ENCODE measurements at regions not wholly inside any gene's neighbourhood (a gene's known extent, or its start where the extent isn't known, plus 50 kb on each side); places are given as distances from the start of the nearest gene placed in this dataset.

DNA sequence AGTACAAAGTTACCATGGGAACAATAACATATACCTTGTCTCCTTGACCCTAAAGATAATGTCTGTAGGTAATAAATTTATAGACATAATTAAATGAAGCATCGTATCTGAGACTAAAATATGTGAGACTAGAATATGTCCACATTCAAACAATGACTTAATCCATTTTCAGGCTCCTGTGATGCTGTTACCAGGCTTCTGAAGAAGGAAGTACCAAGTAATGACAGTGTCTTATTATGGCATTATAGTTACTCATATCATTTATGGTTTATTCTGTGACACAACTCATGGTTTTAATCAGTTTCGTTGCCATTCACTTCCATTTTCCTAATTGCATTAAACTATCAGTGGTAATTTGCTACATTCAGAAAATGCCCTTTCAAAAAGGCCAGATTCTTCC, 100.6 kb upstream of the GPM6B start:
- peaks cover 33% of the 10 kb centered on the region for H3K9me3 Mint-ChIP-seq
- no peak for DNase-seq
- TF ChIP-seq, protein P1, sequence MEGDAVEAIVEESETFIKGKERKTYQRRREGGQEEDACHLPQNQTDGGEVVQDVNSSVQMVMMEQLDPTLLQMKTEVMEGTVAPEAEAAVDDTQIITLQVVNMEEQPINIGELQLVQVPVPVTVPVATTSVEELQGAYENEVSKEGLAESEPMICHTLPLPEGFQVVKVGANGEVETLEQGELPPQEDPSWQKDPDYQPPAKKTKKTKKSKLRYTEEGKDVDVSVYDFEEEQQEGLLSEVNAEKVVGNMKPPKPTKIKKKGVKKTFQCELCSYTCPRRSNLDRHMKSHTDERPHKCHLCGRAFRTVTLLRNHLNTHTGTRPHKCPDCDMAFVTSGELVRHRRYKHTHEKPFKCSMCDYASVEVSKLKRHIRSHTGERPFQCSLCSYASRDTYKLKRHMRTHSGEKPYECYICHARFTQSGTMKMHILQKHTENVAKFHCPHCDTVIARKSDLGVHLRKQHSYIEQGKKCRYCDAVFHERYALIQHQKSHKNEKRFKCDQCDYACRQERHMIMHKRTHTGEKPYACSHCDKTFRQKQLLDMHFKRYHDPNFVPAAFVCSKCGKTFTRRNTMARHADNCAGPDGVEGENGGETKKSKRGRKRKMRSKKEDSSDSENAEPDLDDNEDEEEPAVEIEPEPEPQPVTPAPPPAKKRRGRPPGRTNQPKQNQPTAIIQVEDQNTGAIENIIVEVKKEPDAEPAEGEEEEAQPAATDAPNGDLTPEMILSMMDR (IDR thresholded peaks at IDR 0.05): no peak
- peaks cover 4% of the 10 kb centered on the region for H3K27me3 Mint-ChIP-seq (ENCODE audit: low read depth, poor library complexity)
- H3K27ac Mint-ChIP-seq: no peak overlapping the region
- H3K36me3 Mint-ChIP-seq (ENCODE audit: low read depth): peaks cover 33% of the 10 kb centered on the region
- H3K4me3 Mint-ChIP-seq: no peak overlapping the region
- H3K4me1 Mint-ChIP-seq: no peaks in the 10 kb centered on the region

DNA sequence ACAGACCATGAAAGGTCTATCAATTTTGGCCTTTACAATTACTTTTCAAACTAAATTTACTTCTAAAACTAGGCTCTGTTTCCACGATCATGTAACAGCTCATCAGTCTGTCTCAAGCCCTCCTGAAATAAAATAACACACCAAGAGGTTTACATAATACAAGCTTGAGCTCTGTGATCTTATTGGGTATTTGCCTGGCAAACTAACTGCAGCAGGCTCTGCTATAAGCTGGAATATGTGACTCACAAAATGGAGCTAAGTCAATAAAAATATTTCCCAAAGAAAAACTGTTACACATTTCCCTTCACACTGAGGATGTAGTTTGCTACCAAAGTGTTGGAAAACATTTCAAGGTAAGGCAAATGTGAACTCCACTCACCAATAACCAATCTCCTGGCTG, 94.7 kb upstream of the GPM6B start:
- Mint-ChIP-seq H3K9me3 (peaks cover 12% of the 10 kb centered on the region), H3K4me1 (no peaks in the 10 kb centered on the region), H3K36me3 (ENCODE audit: low read depth) (peaks cover 12% of the 10 kb centered on the region), H3K27ac (no peak overlapping the region), H3K27me3 (ENCODE audit: low read depth, poor library complexity) (peaks cover 4% of the 10 kb centered on the region), H3K4me3 (no peak overlapping the region)
- TF ChIP-seq, protein P1 (IDR thresholded peaks at IDR 0.05): no peak
- no peak for DNase-seq

DNA sequence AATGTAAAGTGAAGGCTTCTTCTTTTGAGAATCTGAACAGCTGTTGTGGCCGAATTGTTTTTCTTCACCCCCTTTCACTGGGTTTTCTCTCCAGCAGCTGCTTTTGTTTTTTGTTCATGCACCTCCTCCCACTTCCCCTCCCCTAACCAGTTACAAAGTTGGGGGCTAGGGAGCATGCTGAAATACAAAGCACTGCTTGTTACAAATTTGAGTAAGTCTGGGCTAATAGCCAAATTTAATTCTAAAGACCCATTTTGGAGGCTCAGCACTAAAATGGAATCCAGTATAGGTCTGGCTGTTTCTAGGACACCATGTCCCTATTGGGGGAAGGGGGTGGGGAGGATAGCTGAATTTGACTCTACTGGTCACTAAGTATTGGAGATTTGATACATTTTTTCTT, 89.2 kb upstream of the GPM6B start:
- DNase-seq: no peak
- peaks cover 3% of the 10 kb centered on the region for H3K27me3 Mint-ChIP-seq (ENCODE audit: low read depth, poor library complexity)
- H3K4me1 Mint-ChIP-seq: no peaks in the 10 kb centered on the region
- H3K9me3 Mint-ChIP-seq: peaks cover 24% of the 10 kb centered on the region
- TF ChIP-seq, protein P1 (IDR thresholded peaks at IDR 0.05): no peak
- H3K4me3 Mint-ChIP-seq: no peak overlapping the region
- H3K27ac Mint-ChIP-seq: no peak overlapping the region
- peaks cover 9% of the 10 kb centered on the region for H3K36me3 Mint-ChIP-seq (ENCODE audit: low read depth)

DNA sequence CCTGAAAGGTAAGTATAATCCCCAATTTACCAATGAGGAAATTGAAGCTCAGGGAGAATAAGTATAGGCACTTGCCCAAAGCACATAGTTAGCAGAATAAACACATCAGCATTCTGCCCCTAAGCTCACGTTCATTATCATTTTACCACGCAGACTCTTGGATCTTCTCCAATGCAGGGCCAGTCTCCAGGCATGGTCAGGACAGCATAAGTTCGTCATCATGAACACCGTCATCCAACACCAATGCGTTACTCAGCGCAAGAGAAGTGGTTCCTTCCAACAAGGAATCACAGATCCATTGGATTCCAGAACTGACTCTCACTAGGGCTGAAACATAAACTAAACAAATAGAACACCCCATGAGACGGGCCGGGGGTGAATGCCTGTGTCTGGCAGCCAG, 86.5 kb upstream of the GPM6B start:
- H3K9me3 Mint-ChIP-seq: peaks cover 37% of the 10 kb centered on the region
- no peaks in the 10 kb centered on the region for H3K4me1 Mint-ChIP-seq
- H3K27me3 Mint-ChIP-seq (ENCODE audit: low read depth, poor library complexity): peaks cover 3% of the 10 kb centered on the region
- TF ChIP-seq, protein P1 (IDR thresholded peaks at IDR 0.05): no peak
- H3K27ac Mint-ChIP-seq: no peak overlapping the region
- DNase-seq: no peak
- peaks cover 9% of the 10 kb centered on the region for H3K36me3 Mint-ChIP-seq (ENCODE audit: low read depth)
- H3K4me3 Mint-ChIP-seq: no peak overlapping the region

DNA sequence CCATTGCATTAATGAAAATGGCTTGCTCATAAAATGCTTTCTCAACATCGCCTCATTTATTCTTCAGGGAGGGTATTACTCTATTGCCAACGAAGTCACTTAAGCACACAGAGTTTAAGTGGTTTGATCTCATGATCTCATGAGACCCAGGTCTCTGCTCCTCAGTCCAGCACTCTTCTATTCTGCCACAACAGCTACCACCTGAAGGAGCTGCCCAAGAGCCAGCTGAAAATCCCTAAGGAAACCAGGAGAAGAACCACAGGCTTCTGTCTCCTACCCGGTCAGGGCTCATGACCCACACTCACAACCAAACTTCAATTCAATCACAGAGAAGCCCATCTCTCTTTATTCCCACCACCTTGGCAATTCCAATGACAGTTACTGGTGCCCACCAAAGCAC, 85.5 kb upstream of the GPM6B start:
- peaks cover 9% of the 10 kb centered on the region for H3K36me3 Mint-ChIP-seq (ENCODE audit: low read depth)
- no peak overlapping the region for H3K4me3 Mint-ChIP-seq
- no peak overlapping the region for H3K27ac Mint-ChIP-seq
- no peak for DNase-seq
- H3K4me1 Mint-ChIP-seq: no peaks in the 10 kb centered on the region
- peaks cover 40% of the 10 kb centered on the region for H3K9me3 Mint-ChIP-seq
- peaks cover 3% of the 10 kb centered on the region for H3K27me3 Mint-ChIP-seq (ENCODE audit: low read depth, poor library complexity)
- TF ChIP-seq, protein P1 (IDR thresholded peaks at IDR 0.05): no peak

DNA sequence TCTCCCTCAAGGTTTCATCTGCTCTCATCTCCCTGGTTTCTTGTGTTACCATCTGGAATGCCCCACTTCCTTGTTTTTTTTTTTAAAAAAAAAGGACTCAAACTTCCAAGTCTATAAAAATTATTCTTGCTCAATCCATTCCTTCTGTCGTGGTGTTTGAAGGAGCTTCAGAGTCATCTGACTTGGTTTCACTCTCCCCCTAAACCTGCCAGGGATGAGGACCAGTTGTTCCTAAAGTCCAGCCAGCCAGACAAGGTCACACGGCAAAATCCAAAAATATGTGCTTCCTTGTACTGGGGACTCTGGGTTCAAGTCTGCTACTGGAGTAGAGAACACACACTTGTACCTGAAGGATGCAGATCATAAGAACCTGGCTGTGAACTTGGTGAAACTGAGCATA, 84.5 kb upstream of the GPM6B start:
- H3K27me3 Mint-ChIP-seq (ENCODE audit: low read depth, poor library complexity): peaks cover 3% of the 10 kb centered on the region
- peaks cover 9% of the 10 kb centered on the region for H3K36me3 Mint-ChIP-seq (ENCODE audit: low read depth)
- peaks cover 44% of the 10 kb centered on the region for H3K9me3 Mint-ChIP-seq
- TF ChIP-seq, protein P1 (IDR thresholded peaks at IDR 0.05): no peak
- DNase-seq: no peak
- H3K4me3 Mint-ChIP-seq: no peak overlapping the region
- no peak overlapping the region for H3K27ac Mint-ChIP-seq
- H3K4me1 Mint-ChIP-seq: no peaks in the 10 kb centered on the region
